ENCODE measurements at regions not wholly inside any gene's neighbourhood (a gene's known extent, or its start where the extent isn't known, plus 50 kb on each side); places are given as distances from the start of the nearest gene placed in this dataset.

DNA sequence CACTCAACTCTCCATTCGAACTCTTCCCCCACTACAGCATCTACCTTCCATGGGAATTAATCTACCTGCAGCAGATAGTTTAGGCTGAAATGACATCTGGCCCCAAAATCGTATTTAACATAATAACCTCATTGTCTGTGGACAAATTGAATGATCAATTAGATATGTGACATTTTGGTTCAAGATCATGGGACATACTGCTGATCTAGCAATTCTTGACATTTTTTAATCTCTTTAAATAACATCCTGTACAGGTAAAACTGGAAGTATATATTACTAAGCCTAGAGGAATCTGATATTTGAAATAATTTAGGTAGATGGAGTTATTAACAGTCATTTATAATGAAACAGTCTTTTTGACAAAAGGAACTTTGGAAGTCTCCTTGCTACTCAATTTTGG is 702.5 kb downstream of the NLGN4X start:
- BruUV-seq (replicated peaks), result no TSS peak
- POLR2A ChIA-PET, result no interaction called here
- Histone ChIP-seq H3K9ac (ENCODE audit: insufficient read depth in 1 of 2, low read depth in 2 of 2, low read length in 2 of 2) (no peak overlapping the region), H3K4me3 (no peak overlapping the region), H4K20me1 (replicated peaks; ENCODE audit: control insufficient read depth, insufficient read depth, low read length) (no peaks in the 10 kb centered on the region), H3K36me3 (ENCODE audit: control insufficient read depth, insufficient read depth, low read length) (no peaks in the 10 kb centered on the region), H2AFZ (ENCODE audit: low read depth, low read length) (no peak overlapping the region), H3K79me2 (ENCODE audit: control insufficient read depth, insufficient read depth, low read length) (no peaks in the 10 kb centered on the region), H3K9me3 (replicated peaks; ENCODE audit: control insufficient read depth, insufficient read depth, low read depth, low read length) (no peaks in the 10 kb centered on the region), H3K9me1 (ENCODE audit: control insufficient read depth, insufficient read depth, low read length) (no peaks in the 10 kb centered on the region), H3K27me3 (ENCODE audit: control insufficient read depth in 2 of 2, insufficient read depth in 2 of 2, low read length in 2 of 2) (no peaks in the 10 kb centered on the region), H3K27ac (ENCODE audit: extremely low read depth, low read depth, low read length) (no peak overlapping the region), H3K4me2 (ENCODE audit: insufficient read depth, low read length) (no peak overlapping the region), H3K4me1 (replicated peaks in 1 of 2; ENCODE audit: control insufficient read depth in 2 of 2, insufficient read depth in 2 of 2, low read length in 2 of 2) (no peaks in the 10 kb centered on the region)
- intact Hi-C loops (cut with micrococcal nuclease) (no loop called here), in situ Hi-C loops (cut with MboI) (no loop called here)
- ATAC-seq (no peak), FAIRE-seq (no peak), DNase-seq (ENCODE audit: extremely low read depth in 1 of 4, low spot score in 3 of 4) (no peak)
- CTCF ChIA-PET (ENCODE audit: low intra/inter-chr PET ratio), result no interaction called here
- TF ChIP-seq, protein P1, sequence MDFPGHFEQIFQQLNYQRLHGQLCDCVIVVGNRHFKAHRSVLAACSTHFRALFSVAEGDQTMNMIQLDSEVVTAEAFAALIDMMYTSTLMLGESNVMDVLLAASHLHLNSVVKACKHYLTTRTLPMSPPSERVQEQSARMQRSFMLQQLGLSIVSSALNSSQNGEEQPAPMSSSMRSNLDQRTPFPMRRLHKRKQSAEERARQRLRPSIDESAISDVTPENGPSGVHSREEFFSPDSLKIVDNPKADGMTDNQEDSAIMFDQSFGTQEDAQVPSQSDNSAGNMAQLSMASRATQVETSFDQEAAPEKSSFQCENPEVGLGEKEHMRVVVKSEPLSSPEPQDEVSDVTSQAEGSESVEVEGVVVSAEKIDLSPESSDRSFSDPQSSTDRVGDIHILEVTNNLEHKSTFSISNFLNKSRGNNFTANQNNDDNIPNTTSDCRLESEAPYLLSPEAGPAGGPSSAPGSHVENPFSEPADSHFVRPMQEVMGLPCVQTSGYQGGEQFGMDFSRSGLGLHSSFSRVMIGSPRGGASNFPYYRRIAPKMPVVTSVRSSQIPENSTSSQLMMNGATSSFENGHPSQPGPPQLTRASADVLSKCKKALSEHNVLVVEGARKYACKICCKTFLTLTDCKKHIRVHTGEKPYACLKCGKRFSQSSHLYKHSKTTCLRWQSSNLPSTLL (IDR thresholded peaks at IDR 0.05), result no peak
- TF ChIP-seq KLF1 (tag; IDR thresholded peaks at IDR 0.05) (no peak), JUNB (CRISPR knock-in tag; conservative IDR thresholded peaks at IDR 0.05) (no peak), ETV6 (IDR thresholded peaks at IDR 0.05; ENCODE audit: borderline replicate concordance in 1 of 2, low read depth in 2 of 2, low read length in 1 of 2) (no peak), ETV6 (CRISPR knock-in tag; IDR thresholded peaks at IDR 0.05; ENCODE audit: borderline replicate concordance) (no peak), ZNF146 (CRISPR knock-in tag; IDR thresholded peaks at IDR 0.05; ENCODE audit: unreplicated experiment) (no peak), SP1 (CRISPR knock-in tag; IDR thresholded peaks at IDR 0.05) (no peak)
- WGBS (ENCODE audit: insufficient coverage, low coverage, missing lambda C conversion rate), result 0% methylated on average over 2 of the region's 2 CpGs
